ENCODE measurements at regions not wholly inside any gene's neighbourhood (a gene's known extent, or its start where the extent isn't known, plus 50 kb on each side); places are given as distances from the start of the nearest gene placed in this dataset.

DNA sequence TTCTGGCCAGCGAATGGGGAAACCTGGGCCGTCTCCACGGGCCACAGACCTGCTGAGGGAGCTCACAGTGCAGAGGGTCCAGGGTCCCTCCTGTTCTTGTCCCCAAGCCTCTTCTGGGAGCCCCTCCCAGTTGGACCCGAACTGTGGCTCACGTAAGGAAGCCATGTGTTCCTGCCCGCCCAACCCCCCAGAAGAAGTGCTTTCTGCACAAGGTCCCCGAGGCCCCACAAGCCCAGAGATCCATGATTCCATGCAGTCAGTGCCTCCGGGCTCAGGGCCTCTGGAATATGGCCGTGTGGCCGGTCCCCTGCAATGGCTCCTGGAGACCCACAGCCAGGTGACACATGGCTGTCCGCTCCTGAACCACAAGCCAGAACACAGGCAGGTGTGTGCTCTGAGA, 272.4 kb downstream of the C16orf95 start:
- H3K4me1 ChIP-seq (ENCODE audit: control insufficient read depth in 1 of 2, extremely low read depth in 1 of 2, insufficient read depth in 2 of 2, low read length in 2 of 2): no peaks in the 10 kb centered on the region
- POLR2A ChIA-PET: no interaction called here

DNA sequence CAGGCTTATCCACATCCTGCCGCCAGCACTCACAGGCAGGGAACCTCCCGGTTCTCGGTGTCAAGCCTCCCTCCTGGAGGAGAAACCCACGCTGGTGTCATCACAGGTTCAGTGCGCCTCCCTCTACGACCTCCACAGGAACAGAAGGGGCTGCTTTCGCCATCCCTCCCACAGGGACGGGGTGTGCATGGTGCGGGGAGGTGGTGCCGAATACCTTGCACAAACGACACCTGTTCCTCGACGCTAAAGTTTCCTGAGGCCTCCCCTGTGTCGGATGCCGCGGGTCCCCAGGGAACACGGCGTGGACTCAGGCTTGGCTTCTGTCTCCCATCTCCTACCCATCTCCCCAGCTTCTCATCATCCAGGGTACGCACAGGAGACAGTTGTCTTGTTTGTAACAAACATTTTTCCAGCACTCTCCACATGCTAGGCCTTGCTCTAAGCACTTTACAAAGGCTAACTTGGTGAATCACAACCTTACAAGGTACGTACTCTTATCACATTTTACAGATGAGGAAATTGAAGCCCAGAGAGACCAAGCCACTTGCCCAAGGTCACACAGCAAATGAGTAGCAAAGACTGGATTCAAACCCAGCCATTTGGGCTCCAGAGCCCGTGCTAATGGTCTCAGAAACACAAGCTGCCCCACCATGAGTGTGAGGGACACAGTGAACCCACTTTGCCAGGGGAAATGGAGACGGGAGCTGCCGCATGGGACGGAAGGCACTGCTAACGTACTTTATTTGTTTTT, 271.6 kb downstream of the C16orf95 start:
- H3K4me3 Mint-ChIP-seq: no peak overlapping the region
- POLR2A ChIA-PET: no interaction called here
- Histone ChIP-seq H3K9me3 (no peaks in the 10 kb centered on the region), H3K27me3 (replicated peaks in 1 of 2; ENCODE audit: control insufficient read depth in 2 of 2, extremely low read depth in 1 of 2, insufficient read depth in 2 of 2, low read length in 1 of 2) (peaks cover 0 to 16% of the 10 kb centered on the region in 2 experiments), H3K4me3 (ENCODE audit: control insufficient read depth in 1 of 2, extremely low read depth in 1 of 2, low read length in 1 of 2) (no peak overlapping the region), H3K36me3 (ENCODE audit: control insufficient read depth in 2 of 2, extremely low read depth in 1 of 2, insufficient read depth in 1 of 2, low read length in 1 of 2) (no peaks in the 10 kb centered on the region), H3K27ac (ENCODE audit: low read length) (no peak overlapping the region), H3K4me1 (ENCODE audit: control insufficient read depth in 1 of 2, extremely low read depth in 1 of 2, insufficient read depth in 2 of 2, low read length in 2 of 2) (no peaks in the 10 kb centered on the region)
- peaks cover 5 to 9% of the 10 kb centered on the region in 2 donors for H3K27me3 Mint-ChIP-seq
- CTCF ChIA-PET: no interaction called here
- no peak for DNase-seq
- 82% methylated on average over 15 of the region's 25 CpGs for WGBS (ENCODE audit: insufficient coverage)
- H3K36me3 Mint-ChIP-seq: no peaks in the 10 kb centered on the region
- H3K27ac Mint-ChIP-seq: no peak overlapping the region
- no peaks in the 10 kb centered on the region for H3K4me1 Mint-ChIP-seq
- no peaks in the 10 kb centered on the region for H3K9me3 Mint-ChIP-seq
- no peak for ATAC-seq (replicated peaks in 1 of 4)

More for the DNA sequence above, 272.4 kb downstream of the C16orf95 start:
- no peaks in the 10 kb centered on the region for H3K9me3 Mint-ChIP-seq
- H3K27ac Mint-ChIP-seq: no peak overlapping the region
- Histone ChIP-seq H3K9me3 (no peaks in the 10 kb centered on the region), H3K36me3 (ENCODE audit: control insufficient read depth in 2 of 2, extremely low read depth in 1 of 2, insufficient read depth in 1 of 2, low read length in 1 of 2) (no peaks in the 10 kb centered on the region), H3K27me3 (replicated peaks in 1 of 2; ENCODE audit: control insufficient read depth in 2 of 2, extremely low read depth in 1 of 2, insufficient read depth in 2 of 2, low read length in 1 of 2) (peaks cover 0 to 23% of the 10 kb centered on the region in 2 experiments), H3K4me3 (ENCODE audit: control insufficient read depth in 1 of 2, extremely low read depth in 1 of 2, low read length in 1 of 2) (no peak overlapping the region), H3K27ac (ENCODE audit: low read length) (no peak overlapping the region)
- WGBS (ENCODE audit: insufficient coverage): 79% methylated on average over 6 of the region's 11 CpGs
- H3K27me3 Mint-ChIP-seq: peaks cover 5 to 9% of the 10 kb centered on the region in 2 donors
- CTCF ChIA-PET: no interaction called here
- DNase-seq (no peak), ATAC-seq (replicated peaks in 1 of 4) (no peak)
- H3K4me1 Mint-ChIP-seq: no peaks in the 10 kb centered on the region
- no peak overlapping the region for H3K4me3 Mint-ChIP-seq
- no peaks in the 10 kb centered on the region for H3K36me3 Mint-ChIP-seq

- ATAC-seq (replicated peaks in 1 of 4) (no peak), DNase-seq (no peak)
- Mint-ChIP-seq H3K9me3 (no peaks in the 10 kb centered on the region), H3K4me1 (no peaks in the 10 kb centered on the region), H3K27ac (no peak overlapping the region), H3K27me3 (peaks cover 5 to 9% of the 10 kb centered on the region in 2 donors), H3K36me3 (no peaks in the 10 kb centered on the region), H3K4me3 (no peak overlapping the region)
- H3K4me1 ChIP-seq (ENCODE audit: control insufficient read depth in 1 of 2, extremely low read depth in 1 of 2, insufficient read depth in 2 of 2, low read length in 2 of 2): no peaks in the 10 kb centered on the region
- WGBS (ENCODE audit: insufficient coverage): 86% methylated on average over 9 of the region's 9 CpGs
- no peak overlapping the region for H3K27ac ChIP-seq (ENCODE audit: low read length)
- no peak overlapping the region for H3K4me3 ChIP-seq (ENCODE audit: control insufficient read depth in 1 of 2, extremely low read depth in 1 of 2, low read length in 1 of 2)
- CTCF ChIA-PET: no interaction called here
- no peaks in the 10 kb centered on the region for H3K9me3 ChIP-seq
- peaks cover 0 to 11% of the 10 kb centered on the region in 2 experiments for H3K27me3 ChIP-seq (replicated peaks in 1 of 2; ENCODE audit: control insufficient read depth in 2 of 2, extremely low read depth in 1 of 2, insufficient read depth in 2 of 2, low read length in 1 of 2)
- POLR2A ChIA-PET: no interaction called here
- H3K36me3 ChIP-seq (ENCODE audit: control insufficient read depth in 2 of 2, extremely low read depth in 1 of 2, insufficient read depth in 1 of 2, low read length in 1 of 2): no peaks in the 10 kb centered on the region
These were observed 271.0 kb downstream of the C16orf95 start for GRCh38 chr16:87046235-87046634.

GRCh38 chr16:87047221-87048037, 269.8 kb downstream of the C16orf95 start:
- peaks cover 2 to 8% of the 10 kb centered on the region in 2 donors for H3K27me3 Mint-ChIP-seq
- H3K36me3 ChIP-seq (ENCODE audit: control insufficient read depth in 2 of 2, extremely low read depth in 1 of 2, insufficient read depth in 1 of 2, low read length in 1 of 2): no peaks in the 10 kb centered on the region
- H3K4me3 Mint-ChIP-seq: no peak overlapping the region
- H3K4me3 ChIP-seq (ENCODE audit: control insufficient read depth in 1 of 2, extremely low read depth in 1 of 2, low read length in 1 of 2): no peak overlapping the region
- no peak overlapping the region for H3K27ac Mint-ChIP-seq
- peaks cover 0 to 8% of the 10 kb centered on the region in 2 experiments for H3K27me3 ChIP-seq (replicated peaks in 1 of 2; ENCODE audit: control insufficient read depth in 2 of 2, extremely low read depth in 1 of 2, insufficient read depth in 2 of 2, low read length in 1 of 2)
- CTCF ChIA-PET: no interaction called here
- no peak overlapping the region for H3K27ac ChIP-seq (ENCODE audit: low read length)
- DNase-seq (no peak), ATAC-seq (replicated peaks in 1 of 4) (no peak)
- POLR2A ChIA-PET: no interaction called here
- no peaks in the 10 kb centered on the region for H3K4me1 ChIP-seq (ENCODE audit: control insufficient read depth in 1 of 2, extremely low read depth in 1 of 2, insufficient read depth in 2 of 2, low read length in 2 of 2)
- H3K36me3 Mint-ChIP-seq: no peaks in the 10 kb centered on the region
- H3K4me1 Mint-ChIP-seq: no peaks in the 10 kb centered on the region
- 81% methylated on average over 11 of the region's 13 CpGs for WGBS (ENCODE audit: insufficient coverage)
- no peaks in the 10 kb centered on the region for H3K9me3 Mint-ChIP-seq
- no peaks in the 10 kb centered on the region for H3K9me3 ChIP-seq

GRCh38 chr16:87048038-87048729, 269.0 kb downstream of the C16orf95 start:
- Histone ChIP-seq H3K9me3 (no peaks in the 10 kb centered on the region), H3K4me1 (ENCODE audit: control insufficient read depth in 1 of 2, extremely low read depth in 1 of 2, insufficient read depth in 2 of 2, low read length in 2 of 2) (no peaks in the 10 kb centered on the region), H3K4me3 (ENCODE audit: control insufficient read depth in 1 of 2, extremely low read depth in 1 of 2, low read length in 1 of 2) (no peak overlapping the region), H3K36me3 (ENCODE audit: control insufficient read depth in 2 of 2, extremely low read depth in 1 of 2, insufficient read depth in 1 of 2, low read length in 1 of 2) (no peaks in the 10 kb centered on the region), H3K27me3 (replicated peaks in 1 of 2; ENCODE audit: control insufficient read depth in 2 of 2, extremely low read depth in 1 of 2, insufficient read depth in 2 of 2, low read length in 1 of 2) (peaks cover 0 to 10% of the 10 kb centered on the region in 2 experiments), H3K27ac (ENCODE audit: low read length) (no peak overlapping the region)
- CTCF ChIA-PET: no interaction called here
- Mint-ChIP-seq H3K36me3 (no peaks in the 10 kb centered on the region), H3K4me1 (no peaks in the 10 kb centered on the region), H3K4me3 (no peak overlapping the region), H3K9me3 (no peaks in the 10 kb centered on the region), H3K27me3 (peaks cover 4 to 12% of the 10 kb centered on the region in 2 donors), H3K27ac (no peak overlapping the region)
- POLR2A ChIA-PET: no interaction called here
- 93% methylated on average over 9 of the region's 9 CpGs for WGBS (ENCODE audit: insufficient coverage)
- DNase-seq (no peak), ATAC-seq (replicated peaks in 1 of 4) (no peak)

- Histone ChIP-seq H3K27me3 (replicated peaks in 1 of 2; ENCODE audit: control insufficient read depth in 2 of 2, extremely low read depth in 1 of 2, insufficient read depth in 2 of 2, low read length in 1 of 2) (peaks cover 0 to 15% of the 10 kb centered on the region in 2 experiments), H3K4me1 (ENCODE audit: control insufficient read depth in 1 of 2, extremely low read depth in 1 of 2, insufficient read depth in 2 of 2, low read length in 2 of 2) (no peaks in the 10 kb centered on the region), H3K36me3 (ENCODE audit: control insufficient read depth in 2 of 2, extremely low read depth in 1 of 2, insufficient read depth in 1 of 2, low read length in 1 of 2) (no peaks in the 10 kb centered on the region), H3K4me3 (ENCODE audit: control insufficient read depth in 1 of 2, extremely low read depth in 1 of 2, low read length in 1 of 2) (no peak overlapping the region), H3K27ac (ENCODE audit: low read length) (no peak overlapping the region), H3K9me3 (no peaks in the 10 kb centered on the region)
- POLR2A ChIA-PET: no interaction called here
- Mint-ChIP-seq H3K4me3 (no peak overlapping the region), H3K36me3 (no peaks in the 10 kb centered on the region), H3K4me1 (no peaks in the 10 kb centered on the region), H3K27ac (no peak overlapping the region), H3K27me3 (peaks cover 6 to 13% of the 10 kb centered on the region in 2 donors), H3K9me3 (no peaks in the 10 kb centered on the region)
- ATAC-seq (replicated peaks in 1 of 4) (no peak), DNase-seq (no peak)
- CTCF ChIA-PET: no interaction called here
- WGBS (ENCODE audit: insufficient coverage): 100% methylated on average over 5 of the region's 8 CpGs
These were observed 268.5 kb downstream of the C16orf95 start for GRCh38 chr16:87048730-87049115.

All from T-cell (primary cell).